ENCODE measurements at regions not wholly inside any gene's neighbourhood (a gene's known extent, or its start where the extent isn't known, plus 50 kb on each side); places are given as distances from the start of the nearest gene placed in this dataset.
A peak's percentile ranks its signal among the peaks of the same experiment; 100 is the strongest.

- no peaks in the 10 kb centered on the region for H3K9me3 ChIP-seq (ENCODE audit: control insufficient read depth in 4 of 4, insufficient read depth in 3 of 4, low read length in 3 of 4)
- no peak for TF ChIP-seq CTCF (IDR thresholded peaks at IDR 0.05; ENCODE audit: control extremely low read depth, extremely low read depth)
- peaks cover 0 to 40% (median 11%) of the 10 kb centered on the region in 5 donors for H3K4me1 ChIP-seq (ENCODE audit: control insufficient read depth in 5 of 5, insufficient read depth in 5 of 5, low read length in 5 of 5)
- H3K4me3 ChIP-seq: no peak overlapping the region
- H3K27me3 ChIP-seq (ENCODE audit: control insufficient read depth in 3 of 3, insufficient read depth in 3 of 3, low read length in 2 of 3): no peaks in the 10 kb centered on the region
- H3K27ac ChIP-seq (ENCODE audit: low read depth in 1 of 2, low read length in 1 of 2): no peak overlapping the region
- no peak for ATAC-seq (ENCODE audit: insufficient read depth, low FRiP score)
- H3K9ac ChIP-seq (ENCODE audit: insufficient read depth in 1 of 2, low read length in 2 of 2): no peak overlapping the region
- peak in 1 of 3 donors; percentile 13 for DNase-seq
- no peaks in the 10 kb centered on the region for H3K36me3 ChIP-seq (ENCODE audit: control insufficient read depth in 4 of 4, insufficient read depth in 4 of 4, low read length in 4 of 4)
- 70 to 76% methylated on average over 1 of the region's 1 CpG for WGBS, 2 donors
Measured at GRCh38 chr4:104905546-104905945, 241.1 kb upstream of the TET2 start.

GRCh38 chr4:104906276-104906675 is 240.4 kb upstream of the TET2 start:
- H3K4me1 ChIP-seq (ENCODE audit: control insufficient read depth in 5 of 5, insufficient read depth in 5 of 5, low read length in 5 of 5): peaks cover 0 to 38% (median 11%) of the 10 kb centered on the region in 5 donors
- no peak overlapping the region for H3K9ac ChIP-seq (ENCODE audit: insufficient read depth in 1 of 2, low read length in 2 of 2)
- no peak overlapping the region for H3K4me3 ChIP-seq
- H3K27ac ChIP-seq (ENCODE audit: low read depth in 1 of 2, low read length in 1 of 2): no peak overlapping the region
- ATAC-seq (ENCODE audit: insufficient read depth, low FRiP score) (no peak), DNase-seq (peak; percentile 40 to 73 (median 68))
- 74 to 84% methylated on average over 2 of the region's 2 CpGs for WGBS, 2 donors
- no peaks in the 10 kb centered on the region for H3K36me3 ChIP-seq (ENCODE audit: control insufficient read depth in 4 of 4, insufficient read depth in 4 of 4, low read length in 4 of 4)
- TF ChIP-seq CTCF (IDR thresholded peaks at IDR 0.05; ENCODE audit: control extremely low read depth, extremely low read depth): no peak
- no peaks in the 10 kb centered on the region for H3K27me3 ChIP-seq (ENCODE audit: control insufficient read depth in 3 of 3, insufficient read depth in 3 of 3, low read length in 2 of 3)
- no peaks in the 10 kb centered on the region for H3K9me3 ChIP-seq (ENCODE audit: control insufficient read depth in 4 of 4, insufficient read depth in 3 of 4, low read length in 3 of 4)

- Histone ChIP-seq H3K9me3 (ENCODE audit: control insufficient read depth in 4 of 4, insufficient read depth in 3 of 4, low read length in 3 of 4) (no peaks in the 10 kb centered on the region), H3K4me3 (no peak overlapping the region), H3K27me3 (ENCODE audit: control insufficient read depth in 3 of 3, insufficient read depth in 3 of 3, low read length in 2 of 3) (no peaks in the 10 kb centered on the region), H3K36me3 (ENCODE audit: control insufficient read depth in 4 of 4, insufficient read depth in 4 of 4, low read length in 4 of 4) (no peaks in the 10 kb centered on the region), H3K4me1 (ENCODE audit: control insufficient read depth in 5 of 5, insufficient read depth in 5 of 5, low read length in 5 of 5) (peaks cover 0 to 29% (median 11%) of the 10 kb centered on the region in 5 donors), H3K9ac (ENCODE audit: insufficient read depth in 1 of 2, low read length in 2 of 2) (no peak overlapping the region), H3K27ac (ENCODE audit: low read depth in 1 of 2, low read length in 1 of 2) (no peak overlapping the region)
- peak in 1 of 3 donors; percentile 12 for DNase-seq
- 85 to 92% methylated on average over 12 of the region's 12 CpGs for WGBS, 2 donors
- TF ChIP-seq CTCF (IDR thresholded peaks at IDR 0.05; ENCODE audit: control extremely low read depth, extremely low read depth): no peak
- no peak for ATAC-seq (ENCODE audit: insufficient read depth, low FRiP score)
Measured at GRCh38 chr4:104907074-104907649, 239.5 kb upstream of the TET2 start.

- ATAC-seq (ENCODE audit: insufficient read depth, low FRiP score) (no peak), DNase-seq (no peak)
- 41 to 69% methylated on average over 1 of the region's 1 CpG for WGBS, 2 donors
- TF ChIP-seq CTCF (IDR thresholded peaks at IDR 0.05; ENCODE audit: control extremely low read depth, extremely low read depth): no peak
- H3K27ac ChIP-seq (ENCODE audit: low read depth in 1 of 2, low read length in 1 of 2): no peak overlapping the region
- H3K9ac ChIP-seq (ENCODE audit: insufficient read depth in 1 of 2, low read length in 2 of 2): no peak overlapping the region
- no peaks in the 10 kb centered on the region for H3K36me3 ChIP-seq (ENCODE audit: control insufficient read depth in 4 of 4, insufficient read depth in 4 of 4, low read length in 4 of 4)
- no peaks in the 10 kb centered on the region for H3K27me3 ChIP-seq (ENCODE audit: control insufficient read depth in 3 of 3, insufficient read depth in 3 of 3, low read length in 2 of 3)
- H3K4me1 ChIP-seq (ENCODE audit: control insufficient read depth in 5 of 5, insufficient read depth in 5 of 5, low read length in 5 of 5): peaks cover 0 to 25% (median 11%) of the 10 kb centered on the region in 5 donors
- no peak overlapping the region for H3K4me3 ChIP-seq
- H3K9me3 ChIP-seq (ENCODE audit: control insufficient read depth in 4 of 4, insufficient read depth in 3 of 4, low read length in 3 of 4): no peaks in the 10 kb centered on the region
Measured at GRCh38 chr4:104907991-104908390, 238.7 kb upstream of the TET2 start.

Measured in lung (tissue), 11 donors.